Gastroesophageal sphincter (tissue), 3 donors: ENCODE measurements at regions not wholly inside any gene's neighbourhood (a gene's known extent, or its start where the extent isn't known, plus 50 kb on each side); places are given as distances from the start of the nearest gene placed in this dataset.

Experiments
- CTCF ChIP-seq, 4 experiments: fragments of 200-600 bp in 2 of 4; fragments of 450-650 bp in 2 of 4; sonication (generic) in 1 of 4; IDR thresholded peaks; one replicate each; pipeline ENCODE4 v1.5.1; 2017 to 2019; ENCODE audit warnings: antibody characterized with exemption in 4 of 4, mild to moderate bottlenecking in 2 of 4, moderate library complexity in 2 of 4
- POLR2A ChIP-seq, 2 donors: fragments of 450-650 bp; IDR thresholded peaks; one replicate each; pipeline ENCODE4 v1.6.1; 2017; ENCODE audit warnings: antibody characterized with exemption in 2 of 2, mild to moderate bottlenecking in 2 of 2, moderate library complexity in 1 of 2

GRCh38 chr15:66646799-66647198, 55.2 kb upstream of the SMAD6 start:
- TF ChIP-seq CTCF (IDR thresholded peaks at IDR 0.05) (no peak), POLR2A (IDR thresholded peaks at IDR 0.05) (no peak)
